IMR-90 (cell line): ENCODE measurements at regions not wholly inside any gene's neighbourhood (a gene's known extent, or its start where the extent isn't known, plus 50 kb on each side); places are given as distances from the start of the nearest gene placed in this dataset.

Source experiments
- ATAC-seq: fragments of 200-7000 bp; cut with Tn5 transposase; 2 replicates; pipeline ENCODE4 v1.9.1; 2020; ENCODE audit warnings: low read depth, mild to moderate bottlenecking, moderate library complexity
- BruUV-seq: library from RNA; stranded (reverse); fragments of 400-500 nt; replicated peaks from 2 replicates; lab custom pipeline; 2021; lab: Mats Ljungman, UMichigan
- CTCF ChIA-PET: fragments of 300-600 bp; formaldehyde crosslinking; extraction: SDS; loops from one replicate; lab custom pipeline; 2021; ENCODE audit warnings: antibody characterized with exemption; lab: Yijun Ruan, JAX
- POLR2A ChIA-PET: fragments of 300-600 bp; sonication (Branson Sonifier 250); formaldehyde crosslinking; loops from one replicate; lab custom pipeline; 2022; ENCODE audit warnings: antibody characterized with exemption; ENCODE audit not compliant: unreplicated experiment; lab: Charles Lee
- DNase-seq: peaks from one replicate; pipeline ENCODE4 v3.0.0; 2013
- H2AFZ ChIP-seq: replicated peaks from 2 replicates; pipeline ENCODE3; 2013; ENCODE audit warnings: low read length, mild to moderate bottlenecking; ENCODE audit not compliant: poor library complexity
- H2AK5ac ChIP-seq: 2 replicates; pipeline ENCODE4 v1.6.1; 2013; ENCODE audit warnings: low read depth, low read length, inconsistent platforms
- H2AK9ac ChIP-seq: replicated peaks from 2 replicates; pipeline ENCODE3; 2013; ENCODE audit warnings: mild to moderate bottlenecking, low read depth, low read length, moderate library complexity; ENCODE audit not compliant: poor library complexity
- H2BK120ac ChIP-seq: 2 replicates; pipeline ENCODE4 v1.6.1; 2013; ENCODE audit warnings: low read depth, low read length, inconsistent platforms
- H2BK15ac ChIP-seq: 3 replicates; pipeline ENCODE4 v1.6.1; 2013; ENCODE audit warnings: low read depth, low read length, inconsistent platforms
- H2BK20ac ChIP-seq: 2 replicates; pipeline ENCODE4 v1.6.1; 2013; ENCODE audit warnings: low read depth, mild to moderate bottlenecking, inconsistent platforms, low read length, moderate library complexity
- H2BK5ac ChIP-seq: 2 replicates; pipeline ENCODE4 v1.6.1; 2013; ENCODE audit warnings: mild to moderate bottlenecking, low read depth, low read length, inconsistent platforms; ENCODE audit not compliant: poor library complexity, severe bottlenecking
- H3K14ac ChIP-seq: replicated peaks from 2 replicates; pipeline ENCODE4 v1.6.1; 2013; ENCODE audit warnings: low read depth, low read length, inconsistent platforms
- H3K18ac ChIP-seq: 2 replicates; pipeline ENCODE4 v1.6.1; 2013; ENCODE audit warnings: low read depth, low read length, control low read depth
- H3K23ac ChIP-seq: 2 replicates; pipeline ENCODE4 v1.6.1; 2013; ENCODE audit warnings: low read depth, low read length, inconsistent platforms
- H3K27ac ChIP-seq: 2 replicates; pipeline ENCODE4 v1.5.1; 2013; ENCODE audit warnings: mild to moderate bottlenecking, control low read depth, low read length; ENCODE audit not compliant: insufficient read depth
- H3K27me3 ChIP-seq: 2 replicates; pipeline ENCODE4 v1.6.1; 2013; ENCODE audit warnings: low read length; ENCODE audit not compliant: control insufficient read depth, insufficient read depth
- H3K36me3 ChIP-seq: 2 replicates; pipeline ENCODE4 v1.6.1; 2013; ENCODE audit warnings: low read length, mixed read lengths; ENCODE audit not compliant: control insufficient read depth, insufficient read depth
- H3K4ac ChIP-seq: 2 replicates; pipeline ENCODE4 v1.6.1; 2013; ENCODE audit warnings: low read depth, low read length, inconsistent platforms
- H3K4me1 ChIP-seq: 2 replicates; pipeline ENCODE4 v1.6.1; 2013; ENCODE audit warnings: low read length, mixed read lengths; ENCODE audit not compliant: control insufficient read depth, insufficient read depth
- H3K4me2 ChIP-seq: 2 replicates; pipeline ENCODE4 v1.6.1; 2013; ENCODE audit warnings: low read depth, mild to moderate bottlenecking, control low read depth, low read length, moderate library complexity
- H3K4me3 ChIP-seq: 2 replicates; pipeline ENCODE4 v1.5.1; 2013; ENCODE audit warnings: low read depth, mild to moderate bottlenecking, control low read depth, low read length, moderate library complexity; ENCODE audit not compliant: insufficient read depth
- H3K56ac ChIP-seq: 2 replicates; pipeline ENCODE4 v1.6.1; 2013; ENCODE audit warnings: low read length, inconsistent platforms; ENCODE audit not compliant: insufficient read depth; ENCODE audit errors: extremely low read depth
- H3K79me1 ChIP-seq, 2 experiments: 2 replicates each; pipeline ENCODE4 v1.6.1; 2013; ENCODE audit warnings: low read length in 2 of 2, inconsistent platforms in 1 of 2, low read depth in 1 of 2
- H3K9ac ChIP-seq: 2 replicates; pipeline ENCODE4 v1.6.1; 2013; ENCODE audit warnings: low read depth, low read length, control low read depth
- H3K9me1 ChIP-seq: 2 replicates; pipeline ENCODE4 v1.6.1; 2013; ENCODE audit warnings: low read length, inconsistent platforms; ENCODE audit not compliant: insufficient read depth
- H3K9me3 ChIP-seq: 2 replicates; pipeline ENCODE4 v1.6.1; 2013; ENCODE audit warnings: low read length; ENCODE audit not compliant: control insufficient read depth, insufficient read depth
- H4K20me1 ChIP-seq: 2 replicates; pipeline ENCODE4 v1.6.1; 2013; ENCODE audit warnings: low read length, inconsistent platforms; ENCODE audit not compliant: insufficient read depth
- H4K5ac ChIP-seq: 2 replicates; pipeline ENCODE4 v1.6.1; 2013; ENCODE audit warnings: mild to moderate bottlenecking, low read depth, low read length, control low read depth
- H4K8ac ChIP-seq, 2 experiments: 2 replicates each; pipeline ENCODE4 v1.6.1; 2013; ENCODE audit warnings: low read depth in 2 of 2, low read length in 2 of 2, control low read depth in 1 of 2, inconsistent platforms in 1 of 2
- H4K91ac ChIP-seq: 2 replicates; pipeline ENCODE4 v1.6.1; 2013; ENCODE audit warnings: low read depth, low read length, inconsistent platforms; ENCODE audit not compliant: insufficient read depth
- BHLHE40 ChIP-seq: fragments of 150-350 bp; IDR thresholded peaks from 2 replicates; pipeline ENCODE4 v1.6.1; 2016; ENCODE audit warnings: mild to moderate bottlenecking, low read depth, low read length
- CHD1 ChIP-seq: IDR thresholded peaks from 2 replicates; pipeline ENCODE4 v1.6.1; 2012; ENCODE audit warnings: low read depth, low read length, improper control_type of control experiment
- FOS ChIP-seq: fragments of 150-350 bp; IDR thresholded peaks from 2 replicates; pipeline ENCODE4 v1.6.1; 2016; ENCODE audit warnings: low read depth, low read length
- MXI1 ChIP-seq: IDR thresholded peaks from 2 replicates; pipeline ENCODE4 v1.6.1; 2012; ENCODE audit warnings: low read depth, mild to moderate bottlenecking, low read length, moderate library complexity, borderline replicate concordance
- RAD21 ChIP-seq: IDR thresholded peaks from 2 replicates; pipeline ENCODE4 v1.6.1; 2012; ENCODE audit warnings: low read length, improper control_type of control experiment
- WGBS, 2 experiments: methylation state at CpG; one replicate each; pipeline versions ENCODE4 v1.1.5 to v1.1.7; 2013; ENCODE audit warnings: missing lambda C conversion rate in 2 of 2; ENCODE audit not compliant: insufficient read length in 1 of 2; ENCODE audit errors: extremely low coverage in 2 of 2; 5-methylcytosine and 5-hydroxymethylcytosine counted together
- dilution Hi-C: fragments of 300-500 bp; cut with HindIII; formaldehyde crosslinking; loops from one replicate; pipeline ENCODE4 v1.14.3; 2018; ENCODE audit warnings: low sequenced_read_pairs; ENCODE audit not compliant: unreplicated experiment
- in situ Hi-C: fragments of 300-500 bp; cut with MboI; formaldehyde crosslinking; loops from 3 replicates; pipeline ENCODE4 v1.14.3; 2019; ENCODE audit warnings: low sequenced_read_pairs, inconsistent platforms, mixed read lengths
- intact Hi-C: fragments of 100-400 bp; cut with micrococcal nuclease; formaldehyde crosslinking; loops from 2 replicates; pipeline ENCODE4 v1.10.0; 2022

- H3K36me3 ChIP-seq = no peaks in the 10 kb centered on the region
- H2BK5ac ChIP-seq = no peak overlapping the region
- H3K9ac ChIP-seq = no peak overlapping the region
- DNase-seq (no peak), ATAC-seq (no peak)
- TF ChIP-seq CHD1 = no peak
- no peak for TF ChIP-seq RAD21
- TF ChIP-seq FOS = no peak
- no peak for TF ChIP-seq BHLHE40
- TF ChIP-seq MXI1 = no peak
- no peak overlapping the region for H3K14ac ChIP-seq
- no peak overlapping the region for H3K4ac ChIP-seq
- H2BK120ac ChIP-seq = no peak overlapping the region
- no peak overlapping the region for H3K23ac ChIP-seq
- no peak overlapping the region for H4K5ac ChIP-seq
- H2BK20ac ChIP-seq = no peak overlapping the region
- no peak overlapping the region for H3K27ac ChIP-seq
- no peaks in the 10 kb centered on the region for H3K4me1 ChIP-seq
- no peaks in the 10 kb centered on the region for H3K27me3 ChIP-seq
- intact Hi-C loops (no loop called here), in situ Hi-C loops (no loop called here), dilution Hi-C loops (no loop called here)
- no peak overlapping the region for H3K56ac ChIP-seq
- no peak overlapping the region for H3K4me3 ChIP-seq
- H4K8ac ChIP-seq = no peak overlapping the region
- H3K9me3 ChIP-seq = no peaks in the 10 kb centered on the region
- no peak overlapping the region for H3K18ac ChIP-seq
- H3K79me1 ChIP-seq = no peaks in the 10 kb centered on the region
- POLR2A ChIA-PET = no interaction called here
- CTCF ChIA-PET = interaction anchor here (0.8 kb wide), 1 partner anchor 1723 kb away, joined by 3 read pairs; no protein-coding TSS in a partner anchor
- H2AK5ac ChIP-seq = no peak overlapping the region
- WGBS, 2 experiments = 100% methylated on average over 1 of the region's 4 CpGs; no CpG with 5 or more reads in 1 of the 2 experiments
- no peak overlapping the region for H2AK9ac ChIP-seq
- no peaks in the 10 kb centered on the region for H4K20me1 ChIP-seq
- no peaks in the 10 kb centered on the region for H3K9me1 ChIP-seq
- BruUV-seq = no TSS peak
- H2BK15ac ChIP-seq = no peak overlapping the region
- no peak overlapping the region for H2AFZ ChIP-seq
- H3K4me2 ChIP-seq = no peak overlapping the region
- H4K91ac ChIP-seq = no peak overlapping the region
These were observed 88.3 kb upstream of the PLEKHG7 start for GRCh38 chr12:92614502-92614901.
